ENCODE measurements at regions not wholly inside any gene's neighbourhood (a gene's known extent, or its start where the extent isn't known, plus 50 kb on each side); places are given as distances from the start of the nearest gene placed in this dataset.

GRCh38 chr9:115531410-115532125 is 413.6 kb upstream of the TNC start:
- no peak for TF ChIP-seq EZH2phosphoT487 (IDR thresholded peaks at IDR 0.05; ENCODE audit: borderline replicate concordance)
- TF ChIP-seq CTCF (conservative IDR thresholded peaks at IDR 0.05; ENCODE audit: low read length): no peak

Data from Loucy (cell line).